Mesothelial cell of epicardium (in vitro differentiated cells): ENCODE measurements at regions not wholly inside any gene's neighbourhood (a gene's known extent, or its start where the extent isn't known, plus 50 kb on each side); places are given as distances from the start of the nearest gene placed in this dataset.

Experiments used
- DNase-seq, 2 experiments: peaks; one replicate each; pipeline ENCODE4 v3.0.0; 2021; ENCODE audit warnings: low spot score in 2 of 2; ENCODE audit not compliant: unreplicated experiment in 2 of 2
- H3K27ac Mint-ChIP-seq: 2 replicates; pipeline ENCODE4 v1.8.0; 2021; ENCODE audit warnings: mixed read lengths
- H3K27me3 Mint-ChIP-seq: 2 replicates; pipeline ENCODE4 v1.8.0; 2021; ENCODE audit warnings: low read depth, mixed read lengths
- H3K36me3 Mint-ChIP-seq: 2 replicates; pipeline ENCODE4 v1.8.0; 2021; ENCODE audit warnings: mixed read lengths
- H3K4me1 Mint-ChIP-seq: 2 replicates; pipeline ENCODE4 v1.8.0; 2021; ENCODE audit warnings: mixed read lengths
- H3K4me3 Mint-ChIP-seq: 2 replicates; pipeline ENCODE4 v1.8.0; 2021; ENCODE audit warnings: mild to moderate bottlenecking, moderate library complexity, mixed read lengths
- H3K9me3 Mint-ChIP-seq: 2 replicates; pipeline ENCODE4 v1.8.0; 2021; ENCODE audit warnings: mixed read lengths
- TF ChIP-seq, protein P1 (sequence below): fragments of 200-600 bp; sonication (generic); IDR thresholded peaks from one replicate; pipeline ENCODE4 v1.5.0; 2021; ENCODE audit warnings: antibody characterized with exemption; ENCODE audit not compliant: unreplicated experiment

DNA sequence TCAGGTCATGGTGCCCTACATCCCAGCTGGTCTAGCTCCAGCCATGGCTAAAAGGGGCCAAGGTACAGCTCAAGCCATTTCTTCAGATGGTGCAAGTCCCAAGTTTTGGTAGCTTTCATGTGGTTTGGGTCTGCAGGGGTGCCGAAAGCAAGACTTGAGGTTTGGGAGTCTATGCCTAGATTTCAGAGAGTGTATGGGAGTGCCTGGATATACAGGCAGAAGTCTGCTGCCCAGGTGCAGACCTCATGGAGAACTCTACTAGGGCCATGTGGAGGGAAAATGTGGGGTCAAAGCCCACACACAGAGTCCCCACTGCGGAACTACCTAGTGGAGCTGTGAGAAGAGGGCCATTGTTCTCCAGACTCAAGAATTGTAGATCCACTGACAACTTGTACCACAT lies 1000.9 kb upstream of the ADGRB3 start:
- no peak overlapping the region for H3K4me3 Mint-ChIP-seq
- no peak for DNase-seq
- H3K27me3 Mint-ChIP-seq: no peaks in the 10 kb centered on the region
- peaks cover 11% of the 10 kb centered on the region for H3K4me1 Mint-ChIP-seq
- TF ChIP-seq, protein P1, sequence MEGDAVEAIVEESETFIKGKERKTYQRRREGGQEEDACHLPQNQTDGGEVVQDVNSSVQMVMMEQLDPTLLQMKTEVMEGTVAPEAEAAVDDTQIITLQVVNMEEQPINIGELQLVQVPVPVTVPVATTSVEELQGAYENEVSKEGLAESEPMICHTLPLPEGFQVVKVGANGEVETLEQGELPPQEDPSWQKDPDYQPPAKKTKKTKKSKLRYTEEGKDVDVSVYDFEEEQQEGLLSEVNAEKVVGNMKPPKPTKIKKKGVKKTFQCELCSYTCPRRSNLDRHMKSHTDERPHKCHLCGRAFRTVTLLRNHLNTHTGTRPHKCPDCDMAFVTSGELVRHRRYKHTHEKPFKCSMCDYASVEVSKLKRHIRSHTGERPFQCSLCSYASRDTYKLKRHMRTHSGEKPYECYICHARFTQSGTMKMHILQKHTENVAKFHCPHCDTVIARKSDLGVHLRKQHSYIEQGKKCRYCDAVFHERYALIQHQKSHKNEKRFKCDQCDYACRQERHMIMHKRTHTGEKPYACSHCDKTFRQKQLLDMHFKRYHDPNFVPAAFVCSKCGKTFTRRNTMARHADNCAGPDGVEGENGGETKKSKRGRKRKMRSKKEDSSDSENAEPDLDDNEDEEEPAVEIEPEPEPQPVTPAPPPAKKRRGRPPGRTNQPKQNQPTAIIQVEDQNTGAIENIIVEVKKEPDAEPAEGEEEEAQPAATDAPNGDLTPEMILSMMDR: no peak
- no peak overlapping the region for H3K27ac Mint-ChIP-seq
- H3K9me3 Mint-ChIP-seq: peaks cover 20% of the 10 kb centered on the region
- no peaks in the 10 kb centered on the region for H3K36me3 Mint-ChIP-seq

DNA sequence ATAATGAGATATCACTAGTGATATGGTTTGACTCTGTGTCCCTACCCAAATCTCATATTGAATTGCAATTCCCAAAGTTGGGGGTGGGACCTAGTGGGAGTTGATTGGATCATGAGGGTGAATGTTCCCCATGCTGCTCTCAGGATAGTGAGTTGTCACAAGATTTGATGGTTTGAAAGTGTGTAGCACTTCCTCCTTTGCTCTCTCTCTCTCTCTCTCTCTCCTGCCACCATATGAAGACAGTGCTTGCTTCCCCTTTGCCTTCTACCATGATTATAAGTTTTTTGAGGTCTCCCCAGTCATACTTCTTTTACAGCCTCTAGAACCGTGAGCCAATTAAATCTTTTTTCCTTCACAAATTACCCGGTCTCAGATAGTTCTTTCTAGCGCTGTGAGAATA lies 1002.0 kb upstream of the ADGRB3 start:
- Mint-ChIP-seq H3K27me3 (no peaks in the 10 kb centered on the region), H3K4me1 (peaks cover 17% of the 10 kb centered on the region), H3K4me3 (no peak overlapping the region), H3K9me3 (peaks cover 20% of the 10 kb centered on the region), H3K27ac (no peak overlapping the region), H3K36me3 (no peaks in the 10 kb centered on the region)
- no peak for DNase-seq
- TF ChIP-seq, protein P1: no peak

DNA sequence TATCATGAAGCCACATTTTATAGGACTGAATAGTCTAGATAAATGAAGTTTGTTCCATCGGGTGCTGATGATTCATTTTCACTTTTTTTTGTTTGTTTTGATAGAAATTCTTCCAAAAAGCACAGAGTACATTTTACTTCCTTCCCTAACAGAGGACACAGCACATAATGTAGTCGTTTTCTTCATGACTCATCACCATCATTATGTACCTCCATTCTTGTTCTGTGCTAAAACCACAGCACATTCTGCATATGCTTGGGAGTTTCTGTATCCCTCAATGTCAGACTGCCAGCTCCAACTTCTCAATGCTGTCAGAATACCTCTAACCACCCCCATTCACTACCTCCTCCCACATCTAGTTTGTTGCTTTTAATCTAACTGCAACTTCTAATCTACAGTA lies 1004.9 kb upstream of the ADGRB3 start:
- TF ChIP-seq, protein P1: no peak
- Mint-ChIP-seq H3K4me3 (no peak overlapping the region), H3K27ac (no peak overlapping the region), H3K27me3 (no peaks in the 10 kb centered on the region), H3K9me3 (peaks cover 18% of the 10 kb centered on the region), H3K4me1 (peaks cover 17% of the 10 kb centered on the region), H3K36me3 (no peaks in the 10 kb centered on the region)
- DNase-seq: no peak

DNA sequence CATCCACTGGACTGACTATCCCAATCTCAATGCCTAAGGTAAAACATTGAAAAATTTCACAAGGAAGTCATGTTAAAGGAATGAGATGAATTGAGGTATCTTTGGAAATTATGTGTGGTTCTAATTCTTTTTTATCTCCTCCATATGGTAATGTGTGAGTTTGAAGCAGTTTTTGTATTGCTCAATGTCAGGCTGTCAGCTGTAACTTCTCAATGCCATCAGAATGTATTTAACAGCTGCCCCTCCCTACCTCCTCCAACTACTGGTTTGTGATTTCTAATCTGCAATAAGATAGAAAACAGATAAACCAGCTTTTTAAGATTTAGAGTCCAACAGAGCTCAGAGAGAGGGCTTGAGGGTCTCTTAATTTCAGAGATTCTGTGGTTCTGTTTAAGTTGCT lies 1005.8 kb upstream of the ADGRB3 start:
- H3K4me3 Mint-ChIP-seq: no peak overlapping the region
- TF ChIP-seq, protein P1: no peak
- no peaks in the 10 kb centered on the region for H3K36me3 Mint-ChIP-seq
- no peak overlapping the region for H3K27ac Mint-ChIP-seq
- H3K27me3 Mint-ChIP-seq: no peaks in the 10 kb centered on the region
- H3K9me3 Mint-ChIP-seq: peaks cover 11% of the 10 kb centered on the region
- DNase-seq: no peak
- peaks cover 17% of the 10 kb centered on the region for H3K4me1 Mint-ChIP-seq

DNA sequence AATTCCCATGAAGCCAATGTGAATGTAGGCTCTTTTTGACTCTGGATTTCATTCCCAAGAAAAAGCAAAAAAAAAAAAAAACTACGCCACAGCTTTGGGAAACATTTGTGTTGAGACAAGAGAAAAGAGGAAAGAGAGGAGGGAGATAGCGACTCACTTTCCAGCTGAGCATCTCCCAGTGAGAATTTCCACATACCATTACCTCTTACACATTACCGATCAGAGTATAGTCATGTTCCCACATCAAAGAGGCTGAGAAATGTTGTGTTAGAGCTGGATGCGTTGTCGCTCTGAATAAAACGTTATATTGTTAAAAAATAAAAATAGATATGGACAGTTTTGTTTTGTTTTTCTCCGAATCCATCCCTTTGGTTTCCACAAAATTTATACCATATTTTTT lies 1019.3 kb upstream of the ADGRB3 start:
- TF ChIP-seq, protein P1: no peak
- Mint-ChIP-seq H3K4me1 (peaks cover 2% of the 10 kb centered on the region), H3K9me3 (peaks cover 12% of the 10 kb centered on the region), H3K36me3 (no peaks in the 10 kb centered on the region), H3K27ac (no peak overlapping the region), H3K27me3 (no peaks in the 10 kb centered on the region), H3K4me3 (no peak overlapping the region)
- no peak for DNase-seq

DNA sequence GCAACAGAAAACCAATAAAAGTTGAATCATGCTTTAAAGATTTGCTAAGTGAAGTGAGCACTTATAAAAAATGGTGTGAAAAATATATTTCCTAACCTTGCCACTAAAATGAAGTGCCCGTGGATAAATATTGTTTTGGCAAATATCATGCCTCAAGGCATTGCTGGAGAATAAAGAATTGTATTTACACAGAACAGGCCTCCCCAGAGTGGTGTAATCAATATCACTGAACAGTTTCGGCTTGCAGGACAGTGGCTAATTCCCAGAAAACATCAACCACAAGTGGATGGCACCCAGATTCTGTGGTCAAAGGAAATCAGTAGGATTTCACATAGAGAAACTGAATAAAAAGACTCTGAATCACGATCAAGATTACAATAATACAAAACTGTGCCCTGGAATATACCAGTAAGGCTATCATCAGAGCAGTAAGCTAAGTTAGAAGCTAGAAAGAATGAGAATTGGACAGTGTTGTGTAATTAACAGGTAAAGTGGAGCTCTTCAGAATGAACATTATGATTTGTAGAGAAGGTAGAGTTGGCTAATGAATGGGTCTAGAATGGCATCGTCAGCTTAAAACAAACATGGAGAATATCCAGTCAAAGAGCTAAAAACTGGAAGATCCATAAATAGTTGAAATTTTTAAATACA lies 1026.9 kb upstream of the ADGRB3 start:
- Mint-ChIP-seq H3K4me1 (peaks cover 4% of the 10 kb centered on the region), H3K36me3 (no peaks in the 10 kb centered on the region), H3K27me3 (no peaks in the 10 kb centered on the region), H3K4me3 (no peak overlapping the region), H3K27ac (no peak overlapping the region), H3K9me3 (no peaks in the 10 kb centered on the region)
- DNase-seq: no peak
- TF ChIP-seq, protein P1: no peak
